NT2/D1 (cell line): ENCODE measurements at regions not wholly inside any gene's neighbourhood (a gene's known extent, or its start where the extent isn't known, plus 50 kb on each side); places are given as distances from the start of the nearest gene placed in this dataset.
"Not testable (repeated sequence)": the region's sequence is repeated elsewhere in the genome, so short reads cannot be mapped to it uniquely, and the experiment has no call there.

Experiments
- DNase-seq: peaks from one replicate; pipeline ENCODE4 v3.0.0-alpha.2; 2011; ENCODE audit warnings: low read depth, low spot score
- H3K27me3 ChIP-seq: 2 replicates; pipeline ENCODE4 v1.6.0; 2011; ENCODE audit warnings: mild to moderate bottlenecking; ENCODE audit not compliant: insufficient read length, insufficient read depth
- H3K36me3 ChIP-seq: 2 replicates; pipeline ENCODE4 v1.6.1; 2011; ENCODE audit warnings: mild to moderate bottlenecking, low read length, mixed read lengths; ENCODE audit not compliant: insufficient read depth, insufficient read length
- H3K4me1 ChIP-seq: 2 replicates; pipeline ENCODE4 v1.5.1; 2011; ENCODE audit not compliant: insufficient read depth, insufficient read length
- H3K4me3 ChIP-seq: 2 replicates; pipeline ENCODE4 v1.5.1; 2011; ENCODE audit warnings: low read depth; ENCODE audit not compliant: insufficient read length
- H3K9ac ChIP-seq: 2 replicates; pipeline ENCODE4 v1.6.0; 2011; ENCODE audit warnings: low read depth; ENCODE audit not compliant: insufficient read length
- H3K9me3 ChIP-seq: 2 replicates; pipeline ENCODE4 v1.5.1; 2011; ENCODE audit warnings: mild to moderate bottlenecking, low read length; ENCODE audit not compliant: insufficient read depth
- SUZ12 ChIP-seq: IDR thresholded peaks from 2 replicates; pipeline ENCODE4 v1.6.1; 2011; ENCODE audit not compliant: insufficient read length, insufficient read depth; ENCODE audit errors: extremely low read depth
- YY1 ChIP-seq: IDR thresholded peaks from 2 replicates; pipeline ENCODE4 v1.6.1; 2011; ENCODE audit not compliant: insufficient read length, insufficient read depth
- ZNF274 ChIP-seq: IDR thresholded peaks from 2 replicates; pipeline ENCODE4 v1.6.1; 2011; ENCODE audit warnings: mild to moderate bottlenecking, low read depth, low read length

DNA sequence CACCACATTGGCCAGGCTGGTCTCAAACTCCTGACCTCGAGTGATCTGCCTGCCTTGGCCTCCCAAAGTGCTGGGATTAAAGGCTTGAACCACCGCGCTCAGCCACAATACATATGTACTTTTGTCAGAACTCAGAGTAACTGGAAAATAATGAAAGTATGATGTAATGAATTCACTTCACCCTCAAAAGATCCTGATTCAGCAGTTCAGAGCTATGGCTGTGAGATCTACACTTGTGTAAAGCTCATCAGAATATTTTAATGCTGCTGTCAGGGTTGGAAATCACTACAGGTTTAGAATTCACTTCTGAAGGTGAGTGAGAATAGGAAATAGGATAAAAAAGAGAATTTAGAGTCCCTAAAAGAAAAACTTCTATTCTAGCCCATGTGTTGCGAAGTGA, 464.5 kb upstream of the NRSN1 start:
- Histone ChIP-seq H3K36me3 (no peaks in the 10 kb centered on the region), H3K9ac (no peak overlapping the region), H3K4me3 (no peak overlapping the region), H3K4me1 (no peaks in the 10 kb centered on the region), H3K27me3 (no peaks in the 10 kb centered on the region), H3K9me3 (no peaks in the 10 kb centered on the region)
- TF ChIP-seq ZNF274 (no peak), SUZ12 (no peak), YY1 (no peak)
- DNase-seq: no peak

DNA sequence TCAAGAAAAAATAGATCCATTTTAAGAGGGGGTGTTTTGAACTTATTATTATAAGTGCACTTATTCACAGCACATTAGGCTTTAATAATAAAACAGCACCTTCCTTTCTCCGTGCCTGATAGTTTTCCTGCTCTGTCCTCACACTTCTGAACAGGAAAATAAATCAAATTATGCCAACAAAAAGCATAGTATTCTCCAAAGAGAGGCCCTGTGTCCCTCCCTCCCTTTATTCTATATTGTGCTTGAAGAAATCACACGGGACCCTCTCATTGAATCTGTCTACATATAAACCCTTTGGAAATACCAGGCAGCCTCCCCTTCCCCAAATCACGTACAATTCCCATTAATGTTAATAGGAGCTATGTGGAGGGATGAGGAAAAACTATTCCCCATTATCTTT, 462.9 kb upstream of the NRSN1 start:
- Histone ChIP-seq H3K36me3 (no peaks in the 10 kb centered on the region), H3K27me3 (no peaks in the 10 kb centered on the region), H3K4me3 (no peak overlapping the region), H3K9me3 (no peaks in the 10 kb centered on the region), H3K9ac (no peak overlapping the region), H3K4me1 (no peaks in the 10 kb centered on the region)
- no peak for TF ChIP-seq YY1
- no peak for DNase-seq

DNA sequence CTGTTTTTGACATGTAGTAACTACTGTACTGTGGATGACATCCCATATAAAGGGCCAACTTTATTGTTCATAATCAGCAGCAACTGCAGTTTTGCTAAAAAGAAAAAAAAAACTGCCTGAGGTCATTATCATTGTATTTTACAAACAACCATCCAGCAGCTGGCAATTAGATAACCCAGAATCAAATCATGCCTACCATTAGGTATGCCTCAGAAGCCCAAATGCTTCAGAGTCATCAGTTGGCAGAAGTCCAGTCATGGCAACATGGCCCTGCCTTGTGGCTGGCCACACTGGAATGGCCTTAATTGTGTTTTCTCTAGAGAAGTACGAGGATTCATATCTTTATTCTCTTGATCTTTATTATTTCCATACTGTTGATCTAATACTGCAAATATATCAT, 462.4 kb upstream of the NRSN1 start:
- no peak for DNase-seq

DNA sequence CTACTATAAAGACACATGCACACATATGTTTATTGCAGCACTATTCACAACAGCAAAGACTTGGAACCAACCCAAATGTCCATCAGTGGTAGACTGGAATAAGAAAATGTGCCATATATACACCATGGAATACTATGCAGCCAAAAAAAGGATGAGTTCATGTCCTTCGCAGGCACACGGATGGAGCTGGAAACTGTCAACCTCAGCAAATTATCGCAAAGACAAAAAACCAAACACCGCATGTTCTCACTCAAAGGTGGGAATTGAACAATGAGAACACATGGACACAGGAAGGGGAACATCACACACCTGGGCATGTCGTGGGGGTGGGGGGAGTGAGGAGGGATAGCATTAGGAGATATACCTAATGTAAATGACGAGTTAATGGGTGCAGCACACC, 460.1 kb upstream of the NRSN1 start:
- DNase-seq, H3K36me3 ChIP-seq, H3K9me3 ChIP-seq, H3K9ac ChIP-seq, H3K27me3 ChIP-seq, H3K4me1 ChIP-seq, H3K4me3 ChIP-seq: not testable (repeated sequence)

More for the DNA sequence above, 462.4 kb upstream of the NRSN1 start:
- no peak for TF ChIP-seq ZNF274
- TF ChIP-seq YY1: no peak
- no peak for TF ChIP-seq SUZ12
- H3K4me3 ChIP-seq: no peak overlapping the region
- H3K27me3 ChIP-seq: no peaks in the 10 kb centered on the region
- H3K9me3 ChIP-seq: no peaks in the 10 kb centered on the region
- no peaks in the 10 kb centered on the region for H3K36me3 ChIP-seq
- H3K9ac ChIP-seq: no peak overlapping the region
- no peaks in the 10 kb centered on the region for H3K4me1 ChIP-seq

DNA sequence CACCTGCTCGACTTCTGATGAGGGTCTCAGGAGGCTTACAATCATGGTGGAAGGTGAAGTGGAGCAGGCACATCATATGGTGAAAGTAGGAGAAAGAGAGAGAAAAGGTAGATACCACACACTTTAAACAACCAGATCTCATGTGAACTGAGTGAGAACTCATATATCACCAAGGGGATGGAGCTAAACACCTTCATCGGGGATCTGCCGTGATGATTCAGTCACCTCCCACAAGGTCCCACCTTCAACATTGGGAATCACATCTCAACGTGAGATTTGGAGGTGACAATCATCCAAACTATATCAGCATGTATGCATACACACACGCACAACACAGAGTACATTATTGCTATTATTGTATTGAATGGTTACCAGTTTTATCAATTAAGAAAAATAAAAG, 453.3 kb upstream of the NRSN1 start:
- DNase-seq: no peak
- H3K4me3 ChIP-seq: no peak overlapping the region
- TF ChIP-seq YY1: no peak
- peak; percentile 67 for TF ChIP-seq ZNF274
- H3K27me3 ChIP-seq: no peaks in the 10 kb centered on the region
- H3K36me3 ChIP-seq: no peaks in the 10 kb centered on the region
- no peak overlapping the region for H3K9ac ChIP-seq
- H3K9me3 ChIP-seq: peaks cover 7% of the 10 kb centered on the region; the same call in 1 of the 2 replicates
- H3K4me1 ChIP-seq: no peaks in the 10 kb centered on the region

DNA sequence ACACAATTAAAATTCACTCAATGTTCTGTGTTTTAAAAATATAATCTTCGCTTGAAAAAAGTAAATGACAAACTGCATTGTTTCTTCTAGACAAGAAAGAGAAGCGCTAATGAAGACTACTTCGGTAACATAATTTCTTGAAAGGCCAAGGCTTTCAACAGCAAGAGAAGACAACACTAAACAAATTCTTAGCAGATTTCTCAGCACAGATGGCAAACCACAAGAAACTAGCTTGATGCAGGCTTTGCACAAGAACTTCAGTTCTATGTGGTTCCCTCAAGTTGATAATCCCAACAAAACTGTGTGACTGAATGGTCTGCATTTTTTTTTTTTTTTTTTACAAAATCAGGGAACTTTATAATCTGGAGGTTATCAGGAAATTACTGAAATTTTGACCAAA, 447.4 kb upstream of the NRSN1 start:
- no peak overlapping the region for H3K9ac ChIP-seq
- TF ChIP-seq SUZ12 (no peak), ZNF274 (no peak), YY1 (no peak)
- H3K4me1 ChIP-seq: no peaks in the 10 kb centered on the region
- no peaks in the 10 kb centered on the region for H3K27me3 ChIP-seq
- no peaks in the 10 kb centered on the region for H3K9me3 ChIP-seq
- no peak overlapping the region for H3K4me3 ChIP-seq
- DNase-seq: no peak
- H3K36me3 ChIP-seq: no peaks in the 10 kb centered on the region

DNA sequence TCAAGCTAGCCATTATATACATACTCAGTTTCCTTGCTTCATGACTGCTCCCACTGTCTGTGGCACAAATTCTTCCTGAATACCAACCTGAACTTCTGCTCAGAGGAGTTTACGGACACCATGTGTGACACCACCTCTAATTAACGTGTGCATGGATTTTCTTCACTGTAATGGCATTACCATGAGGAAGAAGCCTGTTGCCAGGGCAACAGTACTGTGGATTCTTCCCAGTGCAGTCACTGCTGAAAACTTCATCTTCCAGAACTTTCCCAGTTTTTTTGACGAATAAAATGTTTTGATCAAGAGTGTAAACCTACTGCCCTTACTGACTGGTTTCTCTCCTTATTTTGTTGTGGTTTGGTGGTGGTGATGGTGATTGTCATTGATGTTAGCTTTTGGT, 444.3 kb upstream of the NRSN1 start:
- Histone ChIP-seq H3K4me1 (no peaks in the 10 kb centered on the region), H3K9ac (no peak overlapping the region), H3K9me3 (no peaks in the 10 kb centered on the region), H3K36me3 (no peaks in the 10 kb centered on the region), H3K27me3 (no peaks in the 10 kb centered on the region), H3K4me3 (no peak overlapping the region)
- no peak for DNase-seq
- TF ChIP-seq YY1 (no peak), ZNF274 (no peak), SUZ12 (no peak)

DNA sequence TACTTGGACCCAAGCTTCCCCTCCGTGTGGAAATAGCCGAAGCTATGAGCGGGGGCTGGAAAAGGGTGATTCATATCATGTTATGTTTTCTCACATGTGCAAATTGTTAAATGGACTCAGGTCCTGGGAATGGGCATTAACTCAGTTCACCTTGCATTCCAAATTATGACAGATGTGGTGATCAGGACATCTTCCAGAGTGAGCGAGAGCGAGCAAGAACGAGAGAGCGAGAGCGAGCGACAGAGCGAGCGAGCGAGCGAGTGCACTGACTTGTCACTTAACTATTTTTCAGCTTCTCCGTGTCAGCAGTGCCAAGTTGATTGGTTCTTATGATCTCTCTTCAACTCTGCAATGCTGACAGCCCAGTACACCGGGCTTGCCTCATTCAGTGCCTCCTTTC, 437.4 kb upstream of the NRSN1 start:
- no peaks in the 10 kb centered on the region for H3K4me1 ChIP-seq
- no peak for DNase-seq
- H3K9ac ChIP-seq: no peak overlapping the region
- TF ChIP-seq ZNF274 (no peak), YY1 (no peak), SUZ12 (no peak)
- no peaks in the 10 kb centered on the region for H3K9me3 ChIP-seq
- no peaks in the 10 kb centered on the region for H3K36me3 ChIP-seq
- H3K27me3 ChIP-seq: no peaks in the 10 kb centered on the region
- H3K4me3 ChIP-seq: no peak overlapping the region
